GM19397 (cell line): ENCODE measurements at regions not wholly inside any gene's neighbourhood (a gene's known extent, or its start where the extent isn't known, plus 50 kb on each side); places are given as distances from the start of the nearest gene placed in this dataset.
A peak's percentile ranks its signal among the peaks of the same experiment; 100 is the strongest.
"Not testable (repeated sequence)": the region's sequence is repeated elsewhere in the genome, so short reads cannot be mapped to it uniquely, and the experiment has no call there.

Experiments
- ATAC-seq: cut with Tn5 transposase; IDR thresholded peaks from one replicate; pipeline ENCODE4 v1.9.1; 2021; ENCODE audit warnings: mild to moderate bottlenecking, moderate library complexity; ENCODE audit not compliant: unreplicated experiment

DNA sequence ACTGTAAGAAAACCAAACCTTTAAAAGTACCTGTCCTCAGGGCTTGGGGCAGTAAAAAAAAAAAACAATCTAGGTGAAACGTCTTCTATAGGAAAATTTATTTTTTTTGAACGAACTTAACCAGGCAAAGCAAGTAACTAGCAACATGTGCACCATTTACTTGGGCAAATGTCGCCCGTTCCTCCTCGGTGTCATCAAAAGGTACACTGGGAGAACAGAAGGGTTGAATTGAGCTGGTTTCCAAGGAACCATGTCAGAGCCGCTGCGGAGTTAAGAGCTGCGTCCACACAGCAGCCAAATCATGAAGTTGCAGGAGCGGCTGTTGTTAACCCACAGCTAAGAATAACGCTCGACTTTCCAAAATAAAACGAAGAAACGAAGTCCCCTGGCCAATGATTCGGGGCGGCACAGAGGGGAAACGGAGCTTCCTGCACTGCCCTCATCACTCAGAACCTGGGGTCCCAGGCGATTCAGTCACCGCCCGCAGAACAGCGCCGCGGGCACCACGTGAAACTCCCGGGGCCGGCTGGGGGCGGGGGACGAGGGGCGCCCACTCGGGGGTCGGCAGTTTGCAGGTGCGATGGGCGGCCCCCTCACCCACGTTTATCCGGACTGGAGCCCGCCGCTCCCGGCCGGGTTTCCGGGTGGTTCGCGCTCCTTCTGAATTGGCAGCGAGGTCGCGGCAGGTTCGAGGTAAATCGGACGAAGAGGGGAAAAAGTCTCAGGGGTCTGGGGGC, 53.6 kb upstream of the PLGLB1 start:
- ATAC-seq: peak; percentile 2

DNA sequence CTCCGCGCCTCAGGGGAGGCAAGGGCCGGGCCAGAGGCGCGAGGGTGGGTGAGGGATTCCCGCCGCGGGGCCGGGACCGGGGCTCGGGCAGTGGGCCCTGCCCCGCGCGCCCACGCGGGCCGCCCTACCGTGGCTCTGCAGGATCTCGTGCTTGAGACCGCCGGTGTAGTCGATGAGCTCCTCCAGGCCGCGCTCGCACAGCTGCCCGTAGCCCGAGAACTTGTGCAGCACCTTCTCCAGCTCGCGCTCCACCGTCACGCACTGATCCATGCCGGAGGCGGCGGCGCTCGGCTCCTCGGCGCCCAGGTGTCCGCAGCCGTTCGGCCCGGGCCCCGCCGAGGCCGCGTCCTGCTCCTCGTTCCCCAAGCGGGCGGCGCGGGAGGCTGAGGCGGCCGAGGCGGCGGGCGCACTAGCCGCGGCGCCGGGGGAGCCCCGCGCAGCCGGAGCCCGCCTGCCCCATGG, 54.2 kb upstream of the PLGLB1 start:
- peak; percentile 36 for ATAC-seq

DNA sequence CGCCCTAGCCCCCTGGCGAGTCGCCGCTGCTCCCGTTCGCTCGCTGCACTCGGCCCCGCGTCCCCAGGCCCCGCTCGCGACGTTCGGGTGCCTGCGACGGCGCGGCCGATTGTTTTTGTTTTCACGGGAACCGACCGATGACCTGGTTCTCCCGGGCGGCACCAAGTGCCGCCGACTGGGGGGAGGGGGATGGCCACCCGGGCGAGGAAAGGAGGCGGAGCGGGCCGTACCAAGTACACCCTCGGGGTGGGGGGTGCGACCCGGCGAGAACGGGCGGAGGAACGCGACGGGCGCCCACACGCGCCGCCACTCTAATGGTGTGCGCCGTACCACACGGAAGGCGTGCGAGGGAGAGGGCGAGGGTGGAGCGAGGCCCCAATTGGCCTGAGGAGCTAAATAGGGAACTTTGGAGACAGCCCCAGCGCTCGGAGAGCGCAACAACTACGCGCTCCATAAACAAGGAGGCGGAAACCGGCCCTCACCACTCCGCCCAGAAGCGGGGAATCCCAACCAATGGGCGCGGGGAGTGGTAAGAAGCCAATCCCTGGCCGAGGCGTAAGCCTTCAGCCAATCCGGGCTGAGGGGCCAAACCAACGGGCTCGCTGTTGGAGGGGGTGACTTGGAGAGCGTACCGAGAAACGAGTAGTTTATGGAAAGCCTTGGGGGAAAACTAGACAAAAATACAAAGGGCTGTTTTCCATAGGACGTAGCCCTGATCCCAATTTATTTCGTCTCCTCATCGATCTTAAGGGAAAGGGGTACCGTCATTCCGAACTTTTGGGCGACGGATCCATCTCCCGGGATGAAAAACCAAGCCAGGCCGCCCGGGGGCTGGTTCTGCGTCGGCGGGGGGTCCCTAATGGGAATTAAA, 54.8 kb upstream of the PLGLB1 start:
- peak; percentile 88 for ATAC-seq

DNA sequence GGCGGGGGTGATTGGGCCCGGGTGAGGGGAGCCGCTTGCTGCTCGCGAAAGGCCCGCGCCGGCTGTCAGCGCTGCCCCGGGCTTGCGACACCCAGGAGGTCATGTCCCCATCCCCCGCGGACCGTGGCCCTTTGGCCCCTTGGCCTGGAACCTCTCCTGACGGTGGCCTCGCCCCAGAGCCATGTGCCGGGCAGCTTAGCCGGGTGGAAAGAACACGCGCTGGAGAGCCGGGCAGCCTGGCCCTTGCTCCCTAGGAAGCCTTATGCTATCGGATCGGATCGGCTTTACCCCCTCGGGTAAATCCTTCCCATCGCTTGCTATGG, 55.4 kb upstream of the PLGLB1 start:
- ATAC-seq: peak; percentile 7

DNA sequence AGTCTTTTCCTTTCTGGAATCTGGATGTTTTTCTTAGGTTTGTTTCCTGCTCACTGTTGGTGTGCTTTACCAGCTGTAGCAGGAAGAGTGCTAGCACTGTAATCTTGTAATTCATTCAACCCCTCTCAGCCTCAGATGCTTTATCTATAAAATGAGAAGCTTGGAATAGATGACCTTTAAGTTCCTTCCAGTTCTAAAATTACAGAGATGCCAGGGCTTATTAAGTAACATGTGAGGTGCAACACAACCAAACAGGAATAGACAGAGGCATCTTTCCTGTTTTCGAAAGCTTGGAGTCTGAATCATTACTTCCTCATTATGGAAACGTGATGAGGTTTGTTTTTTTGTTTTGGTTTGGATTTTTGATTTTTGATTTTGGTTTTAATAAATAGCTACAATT, 60.1 kb upstream of the PLGLB1 start:
- not testable (repeated sequence) for ATAC-seq

DNA sequence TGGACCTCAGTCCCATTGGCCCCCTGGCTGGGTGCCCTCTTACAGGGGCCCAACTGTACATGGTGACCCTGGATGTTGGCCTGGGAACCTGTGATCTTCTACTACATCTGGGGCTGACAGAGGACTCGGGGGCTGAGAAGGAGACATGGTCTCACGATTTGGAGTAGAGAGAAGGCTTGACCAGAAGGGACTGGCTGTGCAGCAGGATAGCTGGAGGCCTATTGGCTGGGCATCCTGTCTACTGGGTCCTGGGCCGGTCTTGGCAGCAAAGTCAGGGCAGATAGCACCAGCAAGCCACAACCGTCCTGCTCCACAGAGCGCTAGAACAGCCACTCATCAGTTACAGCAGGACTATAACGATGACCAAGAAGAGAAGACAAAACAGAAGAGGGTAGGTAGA, 66.4 kb upstream of the PLGLB1 start:
- ATAC-seq: not testable (repeated sequence)

DNA sequence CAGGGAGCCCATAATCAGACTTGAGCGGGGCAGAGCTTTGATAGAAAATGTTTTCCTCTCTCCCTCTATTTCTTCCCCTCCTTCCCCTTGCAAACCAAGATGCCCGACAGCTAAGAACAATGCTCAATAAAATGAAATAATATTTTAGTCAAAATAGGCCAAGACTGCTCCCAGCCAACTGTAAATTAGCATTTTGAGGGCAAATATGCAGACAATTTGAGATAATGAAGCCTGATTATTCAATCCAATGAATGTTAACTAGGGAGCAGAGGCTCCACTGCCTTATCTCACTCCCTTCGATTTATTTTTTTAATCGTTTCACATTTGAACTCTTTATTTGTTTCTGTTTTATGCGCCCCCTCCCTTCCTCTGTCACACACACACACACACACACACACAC, 67.8 kb upstream of the PLGLB1 start:
- ATAC-seq: not testable (repeated sequence)

DNA sequence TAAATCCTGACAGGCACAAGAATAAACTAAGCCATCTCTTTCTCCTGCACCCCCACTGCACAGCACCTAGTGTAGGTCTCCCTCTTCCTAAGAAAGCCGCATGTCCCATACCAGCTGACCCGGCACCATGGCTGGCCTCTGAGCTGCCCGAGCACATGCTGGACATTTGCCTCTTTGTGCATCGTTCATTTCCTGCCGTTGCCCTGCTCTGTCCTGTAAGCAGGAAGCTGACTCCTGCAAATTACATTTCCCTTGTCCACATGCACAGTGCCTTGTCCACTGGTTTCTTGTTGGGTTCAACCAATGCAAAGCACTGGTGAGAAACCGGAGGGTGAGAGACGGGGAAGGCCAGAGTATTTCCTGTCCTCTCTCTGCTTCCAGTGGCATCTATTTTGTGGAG, 71.6 kb upstream of the PLGLB1 start:
- ATAC-seq: not testable (repeated sequence)

DNA sequence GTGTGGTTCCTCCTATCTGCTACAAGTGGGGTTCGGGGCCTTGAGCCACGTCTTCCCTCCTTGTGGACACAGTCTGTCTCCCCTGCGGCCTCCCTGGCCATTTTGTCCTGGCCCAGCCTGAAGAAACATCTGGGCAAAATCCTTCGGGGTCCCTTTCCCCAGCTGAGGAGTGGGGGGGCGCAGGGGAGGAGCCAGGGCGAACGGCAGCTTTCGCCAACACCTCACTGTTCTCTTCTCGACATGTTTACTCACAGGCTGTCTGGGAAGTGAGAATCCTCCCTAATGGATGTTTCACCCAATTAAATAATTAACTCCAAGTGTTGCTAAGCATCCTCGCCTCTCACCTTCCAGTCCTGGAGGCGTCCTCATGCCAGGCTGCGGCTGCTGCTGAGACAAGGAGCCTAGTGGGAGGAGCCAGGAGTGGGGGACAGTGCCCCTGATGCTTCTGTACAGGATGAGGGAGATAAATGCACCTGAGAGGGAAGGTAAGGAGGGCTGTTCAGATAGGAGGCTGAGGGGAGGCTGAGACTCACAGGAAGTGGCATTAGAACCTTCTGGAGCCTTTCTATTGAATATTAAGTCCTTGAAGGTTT, 72.4 kb upstream of the PLGLB1 start:
- not testable (repeated sequence) for ATAC-seq

DNA sequence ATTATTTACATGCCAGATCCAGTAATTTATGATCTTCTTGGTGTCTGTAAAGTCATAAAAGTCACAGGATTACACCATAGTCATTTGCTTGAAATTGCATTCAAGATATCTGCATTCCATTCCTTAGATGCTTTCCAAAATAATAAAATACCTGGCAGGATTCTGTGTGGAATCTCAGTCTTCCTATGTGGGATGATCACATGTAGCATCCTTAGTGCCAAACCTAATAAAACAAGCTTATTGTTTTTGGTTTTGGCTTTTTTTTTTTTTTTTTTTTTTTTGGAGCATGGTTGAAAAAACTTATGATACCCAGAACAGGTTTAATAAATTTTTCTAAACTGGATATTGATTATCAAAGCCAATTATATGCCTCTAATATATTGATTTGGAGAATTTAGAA, 74.2 kb upstream of the PLGLB1 start:
- ATAC-seq: not testable (repeated sequence)

DNA sequence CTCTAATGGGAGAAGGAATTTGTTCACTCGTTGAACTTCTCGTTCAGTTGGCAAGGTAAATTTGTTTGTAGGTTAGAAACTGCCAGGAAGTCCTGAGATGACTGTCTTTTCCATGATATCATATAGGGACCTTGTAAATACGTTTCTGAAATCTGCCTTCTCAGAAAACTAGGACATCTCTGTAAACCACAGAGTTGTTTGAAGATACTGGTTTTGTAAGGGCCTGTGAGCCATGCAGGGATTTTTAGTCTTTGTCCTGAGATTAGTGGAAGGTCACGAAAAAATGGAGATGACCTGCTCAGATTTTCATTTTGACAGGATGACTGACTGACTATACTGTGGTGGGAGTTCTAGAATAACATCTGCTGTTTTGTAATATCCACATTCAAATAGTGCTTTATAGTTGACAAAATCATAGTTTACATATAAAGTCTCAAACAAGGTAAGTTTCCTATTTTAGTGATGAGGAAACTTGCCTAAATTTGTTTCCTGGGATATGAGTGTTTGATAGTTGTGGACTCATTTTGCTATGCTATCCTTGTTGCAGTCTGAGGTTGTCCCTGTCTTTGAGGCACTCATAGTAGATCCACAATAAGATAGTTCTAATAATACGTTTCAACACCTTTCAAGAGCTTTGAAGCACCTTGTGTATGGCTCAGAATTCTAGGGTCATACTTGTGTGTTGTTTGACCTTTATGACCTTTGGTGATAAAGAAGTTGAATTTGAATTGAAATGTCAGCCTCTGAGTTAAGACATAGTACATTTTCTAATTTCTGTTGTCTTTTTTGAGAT, 107.3 kb upstream of the PLGLB1 start:
- not testable (repeated sequence) for ATAC-seq

DNA sequence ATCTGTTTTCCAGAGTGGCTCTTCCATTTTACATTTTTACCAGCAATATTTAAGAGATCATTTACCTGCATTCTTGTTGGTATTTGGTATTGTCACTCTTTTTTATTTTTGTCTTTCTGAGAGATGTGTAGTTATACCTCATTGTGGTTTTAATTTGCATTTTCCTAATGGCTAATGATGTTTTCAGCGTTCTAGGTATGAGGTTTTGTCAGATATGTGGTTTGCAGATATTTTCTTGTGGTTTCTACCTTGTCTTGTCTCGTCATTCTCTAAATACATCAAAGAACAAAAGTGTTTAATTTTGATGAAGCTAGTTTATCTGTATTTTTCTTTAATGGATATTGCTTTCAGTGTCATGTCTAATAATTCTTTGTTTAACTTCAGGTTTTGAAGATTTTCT, 110.9 kb upstream of the PLGLB1 start:
- ATAC-seq: not testable (repeated sequence)

DNA sequence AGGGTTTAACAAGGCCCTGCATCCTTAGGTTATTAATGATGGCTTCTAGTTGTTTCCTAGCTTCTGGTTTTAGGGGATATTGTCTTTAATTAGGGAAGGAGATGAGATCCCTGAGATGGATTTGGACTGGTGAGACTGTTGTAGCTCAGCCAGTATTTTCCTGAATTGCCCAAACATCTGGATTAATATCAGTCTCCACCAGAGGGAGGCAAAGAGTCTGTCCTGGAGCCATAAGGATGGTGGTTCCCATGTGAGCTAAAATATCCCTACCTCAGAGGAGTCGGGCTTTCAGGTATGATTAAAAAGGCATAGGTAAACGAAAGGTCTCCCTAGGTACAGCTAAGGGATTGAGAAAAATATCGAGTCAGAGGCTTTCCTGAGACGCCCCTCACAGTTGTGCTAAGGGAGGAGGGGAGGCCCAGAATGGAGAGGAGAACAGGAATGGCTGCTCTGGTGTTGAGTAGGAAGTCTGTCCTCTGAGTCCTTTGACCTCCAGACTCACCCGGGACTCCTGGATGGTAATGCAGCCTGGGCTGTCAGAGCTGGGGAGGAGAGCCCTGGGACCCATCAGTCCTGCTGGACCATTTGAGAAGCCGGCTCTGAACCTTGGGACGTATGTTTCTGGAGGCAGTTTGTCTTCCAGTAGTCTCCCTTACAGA, 130.3 kb upstream of the PLGLB1 start:
- not testable (repeated sequence) for ATAC-seq

DNA sequence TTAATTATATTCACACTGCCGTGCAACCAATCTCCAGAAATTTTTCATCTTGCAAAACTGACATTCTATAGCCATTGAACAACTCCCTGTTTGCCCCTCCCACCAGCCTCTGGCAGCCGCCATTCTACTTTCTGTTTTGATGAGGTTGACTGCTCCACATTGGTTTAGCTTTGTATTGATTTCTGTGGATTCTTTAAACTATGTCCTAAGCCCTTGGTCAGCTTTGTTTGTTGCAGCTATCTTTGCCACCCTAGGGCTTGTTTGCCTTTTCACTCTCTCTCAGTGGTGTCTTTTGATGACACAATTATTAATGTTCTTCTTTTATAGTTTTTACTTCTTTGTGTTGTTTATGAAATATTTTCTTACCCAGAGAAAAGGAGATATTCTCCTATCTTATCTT, 152.8 kb upstream of the PLGLB1 start:
- ATAC-seq: not testable (repeated sequence)

DNA sequence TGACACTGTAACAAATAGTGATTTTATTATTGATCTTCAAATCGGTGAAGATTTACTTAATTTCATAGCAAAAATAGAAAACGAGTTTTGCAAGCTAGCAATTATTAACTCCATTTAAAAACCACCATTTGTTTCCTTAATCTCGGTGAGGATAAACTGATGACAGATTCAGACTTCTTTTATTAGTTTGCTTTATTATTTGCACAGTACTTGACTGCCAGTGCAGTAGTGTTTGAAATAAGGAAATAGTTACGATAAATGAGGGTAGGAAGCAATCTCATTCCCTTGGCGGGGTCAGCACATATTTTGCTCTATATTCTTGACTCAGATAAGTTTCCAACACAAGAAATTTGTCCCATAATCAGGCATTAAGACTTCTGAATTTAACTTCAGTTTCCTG, 161.7 kb upstream of the PLGLB1 start:
- ATAC-seq: not testable (repeated sequence)

DNA sequence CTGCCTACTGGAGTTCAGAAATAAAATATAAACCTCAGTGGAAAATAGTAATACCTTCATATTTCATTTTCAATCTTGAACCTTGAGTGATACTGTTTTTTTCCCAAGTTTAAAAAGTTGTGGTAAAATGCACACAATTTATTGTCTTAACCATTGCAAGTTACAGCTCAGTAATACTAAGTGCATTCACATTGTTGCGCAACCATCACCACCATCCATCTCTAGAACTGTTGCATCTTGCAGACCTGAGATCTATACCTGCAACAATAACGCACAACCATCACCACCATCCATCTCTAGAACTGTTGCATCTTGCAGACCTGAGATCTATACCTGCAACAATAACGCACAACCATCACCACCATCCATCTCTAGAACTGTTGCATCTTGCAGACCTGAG, 162.6 kb upstream of the PLGLB1 start:
- not testable (repeated sequence) for ATAC-seq

DNA sequence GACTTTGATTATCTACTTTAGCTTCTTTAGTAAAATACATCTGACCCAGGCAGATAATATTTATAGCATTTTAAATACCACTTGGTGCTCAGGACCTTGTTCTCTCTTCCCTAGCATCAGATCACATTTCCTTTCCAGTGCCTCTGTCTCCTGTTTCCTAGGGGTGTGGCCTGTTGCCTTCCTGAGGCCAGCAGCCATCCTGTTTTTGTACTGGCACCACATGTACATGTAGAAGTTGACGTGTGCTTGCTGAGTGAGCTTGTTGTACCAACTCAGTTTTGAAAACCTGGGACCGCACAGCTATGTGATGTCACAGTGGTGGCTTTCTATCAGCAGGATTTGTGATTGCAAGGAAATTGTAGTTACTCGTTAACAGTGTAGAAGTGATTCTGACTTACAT, 167.6 kb upstream of the PLGLB1 start:
- ATAC-seq: not testable (repeated sequence)

DNA sequence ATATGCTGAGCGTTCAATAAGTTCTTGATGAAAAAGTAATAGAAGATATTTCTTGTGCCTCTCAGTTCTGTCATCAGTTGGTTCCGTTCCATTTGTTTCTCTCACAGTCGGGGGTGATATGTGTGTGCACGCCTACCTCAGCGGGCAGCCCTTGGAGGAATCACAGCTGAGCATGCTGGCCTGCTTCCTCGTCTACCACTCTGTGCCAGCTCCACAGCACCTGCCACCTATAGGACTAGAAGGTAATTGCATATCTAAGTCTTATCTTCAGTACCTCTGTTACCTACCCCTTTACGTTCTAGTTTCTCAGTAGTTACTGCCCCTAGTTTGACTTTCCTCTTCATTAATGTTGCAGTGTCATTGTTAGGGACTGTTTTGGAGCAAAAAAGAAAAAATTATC, 171.7 kb upstream of the PLGLB1 start:
- ATAC-seq: peak; percentile 76

DNA sequence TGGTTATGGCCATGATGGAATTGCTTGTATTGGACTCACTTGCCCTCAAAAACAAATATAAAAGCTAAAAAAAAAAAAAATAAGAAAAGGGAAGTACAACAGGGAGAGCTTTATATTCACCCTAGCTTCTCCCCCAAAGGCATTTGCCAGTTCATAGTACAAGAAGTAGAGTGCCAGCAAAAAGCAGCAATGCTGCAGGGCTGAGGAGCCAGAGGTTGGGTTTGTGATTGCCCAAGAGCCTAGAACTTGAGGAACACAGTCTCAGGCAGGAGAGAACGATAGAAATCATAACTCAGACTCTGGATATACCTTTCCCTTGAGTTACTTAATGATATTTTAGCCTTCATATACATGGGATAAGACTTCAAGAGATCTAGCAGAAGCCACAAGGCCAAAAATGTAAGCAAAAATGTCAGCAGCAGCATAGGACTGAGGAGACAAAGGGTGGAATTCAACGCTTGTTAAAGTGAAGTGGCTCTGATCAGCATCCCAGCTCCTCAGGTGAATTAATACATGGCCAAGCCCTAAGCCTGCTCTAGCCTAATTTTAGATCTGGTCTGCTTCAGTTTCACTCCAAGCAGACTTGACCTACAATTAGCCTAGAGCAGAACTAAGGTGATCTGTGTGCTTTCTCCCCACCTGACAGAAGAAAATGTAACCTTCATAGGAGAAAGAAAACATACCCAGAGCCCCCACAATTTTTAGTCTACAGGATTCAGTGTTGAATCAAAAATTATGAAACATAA, 172.8 kb upstream of the PLGLB1 start:
- not testable (repeated sequence) for ATAC-seq
